Smooth muscle cell (in vitro differentiated cells): ENCODE measurements at regions not wholly inside any gene's neighbourhood (a gene's known extent, or its start where the extent isn't known, plus 50 kb on each side); places are given as distances from the start of the nearest gene placed in this dataset.

Experiments used
- DNase-seq: peaks from one replicate; lab custom pipeline; 2025; ENCODE audit not compliant: unreplicated experiment; lab: John Stamatoyannopoulos, UW
- H2AFZ ChIP-seq: fragments of 200-600 bp; sonication (generic); 2 replicates; pipeline ENCODE4 v1.6.0; 2016; ENCODE audit warnings: antibody characterized with exemption, low read depth, mild to moderate bottlenecking
- H3F3A ChIP-seq: fragments of 200-600 bp; sonication (generic); 2 replicates; pipeline ENCODE4 v1.6.0; 2017; ENCODE audit warnings: antibody characterized with exemption, low read depth
- H3K27ac ChIP-seq: fragments of 200-600 bp; sonication (generic); 2 replicates; pipeline ENCODE4 v1.5.1; 2016; ENCODE audit warnings: low read depth, mild to moderate bottlenecking
- H3K27me3 ChIP-seq: fragments of 200-600 bp; sonication (generic); 2 replicates; pipeline ENCODE4 v1.6.1; 2016; ENCODE audit warnings: low read depth, mild to moderate bottlenecking
- H3K36me3 ChIP-seq: fragments of 200-600 bp; sonication (generic); 2 replicates; pipeline ENCODE4 v1.5.1; 2016; ENCODE audit warnings: low read depth
- H3K4me1 ChIP-seq: fragments of 200-600 bp; sonication (generic); 2 replicates; pipeline ENCODE4 v1.5.1; 2016; ENCODE audit warnings: low read depth
- H3K4me2 ChIP-seq: fragments of 200-600 bp; sonication (generic); 2 replicates; pipeline ENCODE4 v1.6.0; 2016; ENCODE audit warnings: mild to moderate bottlenecking
- H3K4me3 ChIP-seq: fragments of 200-600 bp; sonication (generic); 2 replicates; pipeline ENCODE4 v1.5.1; 2016; ENCODE audit warnings: mild to moderate bottlenecking
- H3K79me2 ChIP-seq: fragments of 200-600 bp; sonication (generic); 2 replicates; pipeline ENCODE4 v1.6.0; 2016; ENCODE audit warnings: low read depth, mild to moderate bottlenecking
- H3K9ac ChIP-seq: fragments of 200-600 bp; sonication (generic); 2 replicates; pipeline ENCODE4 v1.6.0; 2016; ENCODE audit warnings: low read depth
- H3K9me3 ChIP-seq: fragments of 200-600 bp; sonication (generic); replicated peaks from 2 replicates; pipeline ENCODE4 v1.5.1; 2016; ENCODE audit warnings: low read depth
- H4K20me1 ChIP-seq: fragments of 200-600 bp; sonication (generic); 2 replicates; pipeline ENCODE4 v1.6.0; 2016; ENCODE audit warnings: low read depth
- WGBS: methylation state at CpG from one replicate; pipeline ENCODE4 v1.1.7; 2016; ENCODE audit warnings: low lambda C conversion rate; 5-methylcytosine and 5-hydroxymethylcytosine counted together
- TF ChIP-seq, protein P1 (sequence below): fragments of 200-600 bp; sonication (generic); IDR thresholded peaks from 2 replicates; pipeline ENCODE4 v1.5.1; 2017; ENCODE audit warnings: borderline replicate concordance, mild to moderate bottlenecking, antibody characterized with exemption; ENCODE audit not compliant: insufficient read depth, poor library complexity, severe bottlenecking

- no peak overlapping the region for H3K4me3 ChIP-seq
- no peak overlapping the region for H3K27ac ChIP-seq
- H3K9me3 ChIP-seq: no peaks in the 10 kb centered on the region
- TF ChIP-seq, protein P1, sequence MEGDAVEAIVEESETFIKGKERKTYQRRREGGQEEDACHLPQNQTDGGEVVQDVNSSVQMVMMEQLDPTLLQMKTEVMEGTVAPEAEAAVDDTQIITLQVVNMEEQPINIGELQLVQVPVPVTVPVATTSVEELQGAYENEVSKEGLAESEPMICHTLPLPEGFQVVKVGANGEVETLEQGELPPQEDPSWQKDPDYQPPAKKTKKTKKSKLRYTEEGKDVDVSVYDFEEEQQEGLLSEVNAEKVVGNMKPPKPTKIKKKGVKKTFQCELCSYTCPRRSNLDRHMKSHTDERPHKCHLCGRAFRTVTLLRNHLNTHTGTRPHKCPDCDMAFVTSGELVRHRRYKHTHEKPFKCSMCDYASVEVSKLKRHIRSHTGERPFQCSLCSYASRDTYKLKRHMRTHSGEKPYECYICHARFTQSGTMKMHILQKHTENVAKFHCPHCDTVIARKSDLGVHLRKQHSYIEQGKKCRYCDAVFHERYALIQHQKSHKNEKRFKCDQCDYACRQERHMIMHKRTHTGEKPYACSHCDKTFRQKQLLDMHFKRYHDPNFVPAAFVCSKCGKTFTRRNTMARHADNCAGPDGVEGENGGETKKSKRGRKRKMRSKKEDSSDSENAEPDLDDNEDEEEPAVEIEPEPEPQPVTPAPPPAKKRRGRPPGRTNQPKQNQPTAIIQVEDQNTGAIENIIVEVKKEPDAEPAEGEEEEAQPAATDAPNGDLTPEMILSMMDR: no peak
- H3F3A ChIP-seq: peaks cover 5% of the 10 kb centered on the region
- 96% methylated on average over 6 of the region's 6 CpGs for WGBS
- H2AFZ ChIP-seq: no peak overlapping the region
- H3K4me2 ChIP-seq: no peak overlapping the region
- H3K27me3 ChIP-seq: no peaks in the 10 kb centered on the region
- H3K9ac ChIP-seq: no peak overlapping the region
- H4K20me1 ChIP-seq: no peaks in the 10 kb centered on the region
- peaks cover 15% of the 10 kb centered on the region for H3K4me1 ChIP-seq
- H3K36me3 ChIP-seq: no peaks in the 10 kb centered on the region
- H3K79me2 ChIP-seq: no peaks in the 10 kb centered on the region
- no peak for DNase-seq
These were observed 195.4 kb upstream of the ARL4C start for GRCh38 chr2:234691968-234692955.

DNA sequence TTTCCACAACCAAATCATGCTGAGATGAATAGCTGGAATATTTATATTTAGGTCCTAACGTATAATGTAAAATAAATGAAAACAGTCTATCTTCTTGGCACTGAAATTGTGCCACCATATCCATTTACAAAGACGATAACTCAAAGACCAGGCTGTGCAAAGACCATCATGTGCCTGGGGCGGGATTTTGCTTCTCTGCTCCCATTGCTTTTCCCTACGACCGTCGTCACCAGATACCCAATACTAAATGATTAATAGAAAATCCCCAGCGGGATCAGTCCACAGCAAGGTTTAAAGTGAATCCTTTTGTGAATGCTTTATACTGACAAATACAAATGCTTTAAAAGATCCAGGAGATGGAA is 194.3 kb upstream of the ARL4C start:
- Histone ChIP-seq H3F3A (peaks cover 5% of the 10 kb centered on the region), H3K9me3 (no peaks in the 10 kb centered on the region), H3K79me2 (no peaks in the 10 kb centered on the region), H3K27me3 (no peaks in the 10 kb centered on the region), H2AFZ (no peak overlapping the region), H3K27ac (no peak overlapping the region), H3K9ac (no peak overlapping the region), H4K20me1 (no peaks in the 10 kb centered on the region), H3K4me3 (no peak overlapping the region), H3K4me1 (peaks cover 25% of the 10 kb centered on the region), H3K36me3 (no peaks in the 10 kb centered on the region), H3K4me2 (no peak overlapping the region)
- WGBS: 81% methylated on average over 7 of the region's 7 CpGs
- TF ChIP-seq, protein P1: no peak
- no peak for DNase-seq

GRCh38 chr2:234690569-234691213 is 193.8 kb upstream of the ARL4C start:
- 84% methylated on average over 8 of the region's 8 CpGs for WGBS
- DNase-seq: no peak
- no peak overlapping the region for H3K9ac ChIP-seq

More at GRCh38 chr2:234690569-234691213, 193.8 kb upstream of the ARL4C start:
- H3K9me3 ChIP-seq: no peaks in the 10 kb centered on the region
- H3K27ac ChIP-seq: no peak overlapping the region
- peaks cover 5% of the 10 kb centered on the region for H3F3A ChIP-seq
- no peaks in the 10 kb centered on the region for H3K27me3 ChIP-seq
- H2AFZ ChIP-seq: no peak overlapping the region
- TF ChIP-seq, protein P1: no peak
- peaks cover 30% of the 10 kb centered on the region for H3K4me1 ChIP-seq
- no peaks in the 10 kb centered on the region for H4K20me1 ChIP-seq
- no peak overlapping the region for H3K4me2 ChIP-seq
- no peaks in the 10 kb centered on the region for H3K79me2 ChIP-seq
- H3K4me3 ChIP-seq: no peak overlapping the region
- no peaks in the 10 kb centered on the region for H3K36me3 ChIP-seq
